ENCODE measurements at regions not wholly inside any gene's neighbourhood (a gene's known extent, or its start where the extent isn't known, plus 50 kb on each side); places are given as distances from the start of the nearest gene placed in this dataset.

DNA sequence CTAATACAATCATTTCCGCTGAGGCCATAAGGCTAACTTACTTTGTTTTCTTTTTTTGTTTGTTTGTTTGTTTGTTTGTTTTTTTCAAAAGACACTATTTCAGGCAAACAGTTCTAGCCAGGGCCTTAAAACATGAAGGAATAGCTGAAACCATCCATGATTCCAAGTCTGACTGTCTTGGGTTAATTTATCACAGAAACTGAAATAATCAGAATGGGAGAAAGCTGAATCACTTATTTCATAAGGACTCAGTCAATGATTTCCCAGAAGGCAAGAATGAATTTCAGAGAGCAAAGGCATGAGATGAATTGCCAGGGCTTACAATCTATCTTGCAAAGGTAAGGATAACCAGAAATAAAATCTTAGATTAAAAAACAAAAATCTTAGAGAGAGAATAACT lies 1315.1 kb downstream of the SUCLG1 start:
- TF ChIP-seq ZNF274 (IDR thresholded peaks at IDR 0.05; ENCODE audit: low read depth, low read length) (no peak), YY1 (IDR thresholded peaks at IDR 0.05; ENCODE audit: insufficient read depth, insufficient read length) (no peak), SUZ12 (IDR thresholded peaks at IDR 0.05; ENCODE audit: extremely low read depth, insufficient read depth, insufficient read length) (no peak)

Measured in NT2/D1 (cell line).